Stimulated activated CD4-positive, alpha-beta T cell treated with anti-CD3 and anti-CD28 coated beads, Interleukin-4, amount 100 ng/mL, for 1 hour (primary cell): ENCODE measurements at regions not wholly inside any gene's neighbourhood (a gene's known extent, or its start where the extent isn't known, plus 50 kb on each side); places are given as distances from the start of the nearest gene placed in this dataset.

ENCODE experiments used
- DNase-seq: peaks from one replicate; pipeline ENCODE4 v3.0.0-alpha.2; 2020

DNA sequence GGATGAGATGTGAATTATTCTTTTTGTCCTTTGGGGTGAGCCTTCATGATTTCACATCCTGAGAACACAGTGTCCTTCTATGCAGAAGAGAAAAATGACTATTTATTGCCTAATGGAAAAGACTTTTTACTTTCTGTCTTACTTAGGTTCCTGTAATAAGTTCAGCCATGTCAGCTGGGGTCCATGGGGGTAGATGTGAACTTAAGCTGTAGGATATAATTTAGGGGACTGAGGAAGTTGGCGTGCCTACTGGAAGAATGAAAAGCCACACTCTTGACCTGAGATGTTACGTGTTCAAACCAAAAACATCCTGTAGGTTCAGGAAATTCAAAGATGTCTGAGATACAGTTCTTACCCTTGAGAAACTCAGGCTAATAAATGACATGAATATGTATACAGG is 660.5 kb downstream of the TOX3 start:
- no peak for DNase-seq

- DNase-seq: no peak
These were observed 662.2 kb downstream of the TOX3 start for GRCh38 chr16:51884773-51885172.

GRCh38 chr16:51881731-51882130 is 665.2 kb downstream of the TOX3 start:
- DNase-seq: no peak

DNA sequence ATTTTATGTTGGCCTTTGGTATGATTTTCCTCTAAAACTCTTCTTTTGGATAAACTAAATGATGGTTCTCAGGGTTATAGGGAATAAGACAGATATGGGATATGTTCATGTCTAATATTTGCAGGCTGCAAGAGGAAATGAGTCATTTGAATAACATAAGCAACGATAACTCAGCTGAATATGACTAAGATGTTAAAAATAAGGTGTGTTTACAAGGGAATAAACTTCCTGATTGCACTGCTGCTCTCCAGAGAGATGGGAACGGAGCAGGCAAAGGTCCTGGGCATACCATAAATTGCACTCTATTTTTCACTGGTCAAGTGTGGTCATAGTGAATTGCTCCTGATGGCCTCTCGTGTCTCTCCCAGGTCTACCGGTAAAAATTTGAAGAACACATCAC is 666.2 kb downstream of the TOX3 start:
- no peak for DNase-seq

- DNase-seq: no peak
These were observed 669.3 kb downstream of the TOX3 start for GRCh38 chr16:51877686-51878085.

GRCh38 chr16:51876934-51877333 is 670.0 kb downstream of the TOX3 start:
- DNase-seq: no peak

DNA sequence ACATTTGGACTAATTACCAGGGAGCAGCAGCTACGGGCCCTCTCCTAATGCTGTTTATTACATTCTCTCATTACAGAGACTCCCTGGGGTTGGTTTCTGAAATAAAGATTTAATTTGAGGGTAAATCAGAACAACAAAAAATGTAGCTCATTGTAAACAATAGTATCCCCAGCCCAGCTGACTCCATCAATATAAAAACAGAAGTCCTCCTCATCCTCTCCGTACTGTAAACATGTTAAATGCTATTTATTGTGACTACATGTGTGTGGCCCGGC is 670.4 kb downstream of the TOX3 start:
- DNase-seq: no peak

- no peak for DNase-seq
These were observed 670.9 kb downstream of the TOX3 start for GRCh38 chr16:51875834-51876600.

DNA sequence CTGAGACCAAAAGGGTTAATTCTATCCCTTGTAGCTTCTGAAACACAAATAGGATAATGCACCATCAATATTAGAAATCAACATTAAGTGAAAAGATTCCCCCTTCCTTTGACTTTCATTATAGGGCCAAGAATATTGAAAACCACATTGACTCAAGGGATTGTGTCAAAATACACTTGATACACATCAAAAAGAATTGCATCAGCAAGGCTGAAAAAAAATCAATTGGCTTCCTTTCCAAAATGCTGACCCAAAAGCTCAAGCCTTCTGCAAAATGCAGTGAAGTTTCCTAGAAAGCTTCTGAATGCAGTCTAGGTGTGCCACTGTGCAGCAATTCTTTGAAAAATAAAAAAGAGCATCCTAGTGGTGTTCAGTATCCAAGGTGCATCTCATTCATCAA is 674.4 kb downstream of the TOX3 start:
- no peak for DNase-seq

- no peak for DNase-seq
These were observed 676.6 kb downstream of the TOX3 start for GRCh38 chr16:51870296-51870854.

GRCh38 chr16:51869176-51869575 is 677.8 kb downstream of the TOX3 start:
- no peak for DNase-seq

GRCh38 chr16:51868631-51869030 is 678.3 kb downstream of the TOX3 start:
- no peak for DNase-seq

DNA sequence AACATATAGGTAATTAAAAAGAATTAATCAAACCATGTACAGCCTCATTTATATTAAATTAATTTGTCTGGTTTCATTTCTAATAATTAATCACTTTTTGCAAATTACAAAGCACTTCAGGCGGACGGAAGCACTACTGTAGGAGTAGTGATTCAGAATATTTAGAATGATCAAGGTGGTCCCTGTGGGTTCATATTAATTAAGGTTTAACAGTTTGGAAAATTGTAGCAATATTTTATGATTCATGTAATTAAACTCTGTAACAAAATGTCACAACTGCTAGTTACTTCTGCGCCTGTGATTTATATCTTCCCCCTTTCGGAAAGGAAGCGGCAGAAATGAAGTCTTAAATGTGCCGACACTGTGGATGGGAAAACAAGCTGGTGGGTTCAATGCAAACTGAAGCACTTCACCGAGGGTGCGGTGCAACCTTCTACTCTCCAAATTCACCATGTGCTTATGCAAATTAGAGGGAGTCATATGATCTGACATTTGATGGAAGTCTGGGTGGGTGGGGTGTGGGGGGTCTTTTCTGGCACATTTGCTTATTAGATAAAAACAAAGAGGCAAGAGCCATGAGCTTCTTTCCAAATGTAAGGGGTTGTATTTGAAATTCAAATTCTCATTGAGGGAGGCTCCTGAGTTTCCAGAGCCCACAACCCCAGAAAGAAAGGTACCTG is 679.4 kb downstream of the TOX3 start:
- no peak for DNase-seq

GRCh38 chr16:51864575-51864974 is 682.4 kb downstream of the TOX3 start:
- no peak for DNase-seq

GRCh38 chr16:51854401-51854951 is 692.5 kb downstream of the TOX3 start:
- no peak for DNase-seq

DNA sequence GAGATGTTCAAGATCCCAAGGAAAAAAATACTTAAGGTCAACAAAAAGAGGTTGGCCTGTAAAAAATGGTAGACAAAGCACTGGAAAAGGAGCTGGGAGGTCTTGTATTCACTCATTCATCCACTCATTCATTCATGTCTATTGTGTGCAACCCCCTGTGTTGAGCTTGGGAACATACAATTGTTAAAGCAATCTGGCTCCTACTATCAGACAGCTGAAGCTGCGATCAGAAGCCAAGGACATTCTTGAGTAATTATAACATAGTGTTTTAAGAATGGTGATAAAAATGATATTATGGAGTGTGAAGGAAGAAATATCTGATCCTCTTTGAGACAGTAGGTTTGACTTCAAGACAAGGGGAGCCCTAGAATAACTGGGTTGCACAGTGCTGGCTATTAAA is 693.4 kb downstream of the TOX3 start:
- DNase-seq: no peak

- no peak for DNase-seq
These were observed 694.1 kb downstream of the TOX3 start for GRCh38 chr16:51852892-51853291.

GRCh38 chr16:51851111-51851510 is 695.8 kb downstream of the TOX3 start:
- DNase-seq: no peak

DNA sequence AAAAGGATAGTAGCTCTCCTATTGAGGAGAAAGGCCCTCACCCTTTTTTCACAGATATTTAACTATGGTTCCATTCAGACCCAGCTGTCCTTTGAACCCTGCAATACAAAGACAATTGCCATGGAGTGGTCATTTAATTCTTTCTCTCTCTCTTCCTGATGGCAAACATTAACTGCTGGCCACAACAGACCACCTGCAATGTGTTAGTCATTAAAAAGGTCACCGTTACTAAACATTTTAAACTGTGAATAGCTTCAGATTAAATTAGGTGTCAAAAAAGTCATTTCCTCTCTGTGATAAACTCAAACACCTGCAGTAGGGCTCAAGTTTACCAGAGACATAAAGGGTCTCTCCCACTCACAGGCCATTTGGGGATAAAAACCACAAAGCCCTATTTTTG is 697.2 kb downstream of the TOX3 start:
- DNase-seq: no peak

DNA sequence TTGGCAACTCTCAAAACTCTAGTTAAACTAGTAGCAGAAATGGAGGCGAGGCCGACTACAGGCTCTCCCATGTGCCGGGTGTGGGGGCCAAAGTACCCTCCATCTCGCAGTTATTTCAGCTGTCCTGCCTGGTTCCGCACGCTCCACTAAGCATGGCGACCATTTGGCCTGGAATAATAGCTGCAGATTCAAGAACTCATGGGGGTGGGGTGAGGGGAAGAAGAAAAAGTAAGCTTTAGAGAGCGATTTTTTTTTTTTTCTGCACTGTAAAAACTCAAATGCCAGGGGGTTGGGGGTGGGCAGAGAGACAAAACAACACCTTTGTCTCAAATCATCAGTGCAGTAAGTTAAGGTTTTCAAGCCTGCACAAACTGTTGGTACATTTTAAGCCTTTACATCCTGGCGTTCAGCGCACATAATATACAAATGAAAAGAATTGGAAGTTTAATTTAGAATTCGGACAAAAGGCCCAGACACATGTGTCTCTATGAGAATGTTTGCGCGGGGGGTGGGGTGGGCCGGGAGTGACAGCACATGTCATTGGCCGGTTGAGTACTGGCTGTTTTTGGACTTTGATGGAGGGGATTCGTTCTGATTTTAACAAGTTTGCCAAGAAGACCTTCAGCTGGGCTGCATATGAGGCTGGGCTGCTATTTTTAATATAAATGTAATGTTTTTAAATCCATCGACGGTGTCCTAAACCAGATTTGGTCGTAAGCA is 694.7 kb upstream of the SALL1 start:
- DNase-seq: no peak

- no peak for DNase-seq
These were observed 688.8 kb upstream of the SALL1 start for GRCh38 chr16:51839727-51840462.

- DNase-seq: no peak
These were observed 683.7 kb upstream of the SALL1 start for GRCh38 chr16:51834794-51835193.

- no peak for DNase-seq
These were observed 683.1 kb upstream of the SALL1 start for GRCh38 chr16:51834133-51834532.
